ENCODE measurements at regions not wholly inside any gene's neighbourhood (a gene's known extent, or its start where the extent isn't known, plus 50 kb on each side); places are given as distances from the start of the nearest gene placed in this dataset.

GRCh38 chr18:41829647-41830516 is 125.2 kb upstream of the PIK3C3 start:
- TF ChIP-seq CTCF (IDR thresholded peaks at IDR 0.05) (no peak), POLR2AphosphoS5 (IDR thresholded peaks at IDR 0.05) (no peak), EP300 (IDR thresholded peaks at IDR 0.05) (no peak)
